ENCODE measurements at regions not wholly inside any gene's neighbourhood (a gene's known extent, or its start where the extent isn't known, plus 50 kb on each side); places are given as distances from the start of the nearest gene placed in this dataset.

DNA sequence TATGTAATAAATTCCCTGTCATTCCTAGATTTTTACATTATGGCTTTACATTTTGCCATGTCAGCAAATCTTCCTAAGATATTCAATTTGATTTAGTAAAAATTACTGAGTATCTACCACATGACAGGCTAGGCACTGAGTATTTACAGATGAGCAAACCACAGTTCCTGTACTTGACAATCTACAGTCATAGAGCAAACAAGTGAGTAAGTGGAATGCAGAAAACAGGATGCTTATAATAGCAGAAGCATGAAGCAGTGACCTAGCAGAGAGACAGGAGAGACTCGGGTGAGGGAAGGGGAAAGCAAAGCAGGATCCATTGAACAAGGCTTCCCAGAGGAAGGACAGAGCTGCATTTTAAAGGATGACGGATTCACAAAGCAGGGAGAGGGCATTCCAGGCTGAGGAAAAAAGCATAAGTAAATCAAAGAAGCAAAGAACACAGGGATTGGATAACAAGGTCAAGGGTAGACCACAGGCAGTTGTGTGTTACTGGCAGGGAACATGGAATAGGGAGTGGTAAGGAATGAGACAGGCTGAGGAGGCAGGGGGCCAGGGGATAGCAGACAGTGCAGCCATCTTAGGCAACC is 124.7 kb upstream of the C1QTNF7 start:
- TF ChIP-seq EZH2phosphoT487 (IDR thresholded peaks at IDR 0.05; ENCODE audit: borderline replicate concordance, low read depth, low read length) = no peak
- no peak for TF ChIP-seq CTCF (conservative IDR thresholded peaks at IDR 0.05; ENCODE audit: low read length)
- Histone ChIP-seq H4K20me1 (ENCODE audit: insufficient read depth, low read length) (no peaks in the 10 kb centered on the region), H3K4me1 (ENCODE audit: insufficient read depth, low read length, poor library complexity, severe bottlenecking) (no peaks in the 10 kb centered on the region), H3K79me2 (ENCODE audit: insufficient read depth, low read depth, low read length) (no peaks in the 10 kb centered on the region), H3K36me3 (ENCODE audit: insufficient read depth, low read length) (no peaks in the 10 kb centered on the region), H3K4me3 (ENCODE audit: low read depth, low read length, poor library complexity, severe bottlenecking) (no peak overlapping the region), H3K9me3 (ENCODE audit: low read length) (no peaks in the 10 kb centered on the region), H3K4me2 (ENCODE audit: low read length) (no peak overlapping the region), H2AFZ (ENCODE audit: low read length) (no peak overlapping the region), H3K9me2 (ENCODE audit: insufficient read depth, low read length) (no peaks in the 10 kb centered on the region), H3K27ac (ENCODE audit: low read depth, low read length, poor library complexity, severe bottlenecking) (no peak overlapping the region)
- no peak for DNase-seq (ENCODE audit: low spot score)
- CTCF ChIA-PET (ENCODE audit: unreplicated experiment) = no interaction called here
- POLR2A ChIA-PET = no interaction called here
- intact Hi-C loops (cut with micrococcal nuclease; ENCODE audit: unreplicated experiment) = no loop called here
- BruUV-seq (replicated peaks) = no TSS peak

DNA sequence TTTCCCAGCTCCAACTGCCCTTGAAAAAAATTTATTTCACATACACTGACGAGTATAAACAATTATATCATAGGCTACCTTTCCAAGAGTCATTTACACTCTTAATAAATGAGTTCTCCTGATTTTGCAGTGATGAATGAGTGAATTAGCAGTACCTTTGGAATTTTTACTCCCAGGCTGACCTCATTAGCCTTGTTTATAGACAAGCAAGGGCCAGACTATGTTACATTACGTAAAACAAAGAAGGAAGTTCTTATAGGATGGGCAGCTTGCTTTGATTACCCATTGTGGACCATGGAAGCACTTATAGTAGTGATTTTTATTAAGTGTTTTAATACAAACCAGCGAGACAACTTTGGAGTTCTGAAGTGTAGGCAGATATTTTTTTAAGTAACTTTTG is 112.9 kb upstream of the C1QTNF7 start:
- no peaks in the 10 kb centered on the region for H3K36me3 ChIP-seq (ENCODE audit: insufficient read depth, low read length)
- no TSS peak for BruUV-seq (replicated peaks)
- ChIA-PET POLR2A (interaction anchor here (0.6 kb wide), 1 partner anchor 185 kb away, joined by 3 read pairs; no protein-coding TSS in a partner anchor), CTCF (ENCODE audit: unreplicated experiment) (no interaction called here)
- no peak overlapping the region for H2AFZ ChIP-seq (ENCODE audit: low read length)
- no peaks in the 10 kb centered on the region for H3K79me2 ChIP-seq (ENCODE audit: insufficient read depth, low read depth, low read length)
- H3K9me3 ChIP-seq (ENCODE audit: low read length) = no peaks in the 10 kb centered on the region
- no peaks in the 10 kb centered on the region for H3K4me1 ChIP-seq (ENCODE audit: insufficient read depth, low read length, poor library complexity, severe bottlenecking)
- no peaks in the 10 kb centered on the region for H3K9me2 ChIP-seq (ENCODE audit: insufficient read depth, low read length)
- no peak overlapping the region for H3K4me2 ChIP-seq (ENCODE audit: low read length)
- H3K4me3 ChIP-seq (ENCODE audit: low read depth, low read length, poor library complexity, severe bottlenecking) = no peak overlapping the region
- no peak overlapping the region for H3K27ac ChIP-seq (ENCODE audit: low read depth, low read length, poor library complexity, severe bottlenecking)
- no peak for DNase-seq (ENCODE audit: low spot score)
- no peaks in the 10 kb centered on the region for H4K20me1 ChIP-seq (ENCODE audit: insufficient read depth, low read length)
- no peak for TF ChIP-seq EZH2phosphoT487 (IDR thresholded peaks at IDR 0.05; ENCODE audit: borderline replicate concordance, low read depth, low read length)
- no peak for TF ChIP-seq CTCF (conservative IDR thresholded peaks at IDR 0.05; ENCODE audit: low read length)
- intact Hi-C loops (cut with micrococcal nuclease; ENCODE audit: unreplicated experiment) = no loop called here

DNA sequence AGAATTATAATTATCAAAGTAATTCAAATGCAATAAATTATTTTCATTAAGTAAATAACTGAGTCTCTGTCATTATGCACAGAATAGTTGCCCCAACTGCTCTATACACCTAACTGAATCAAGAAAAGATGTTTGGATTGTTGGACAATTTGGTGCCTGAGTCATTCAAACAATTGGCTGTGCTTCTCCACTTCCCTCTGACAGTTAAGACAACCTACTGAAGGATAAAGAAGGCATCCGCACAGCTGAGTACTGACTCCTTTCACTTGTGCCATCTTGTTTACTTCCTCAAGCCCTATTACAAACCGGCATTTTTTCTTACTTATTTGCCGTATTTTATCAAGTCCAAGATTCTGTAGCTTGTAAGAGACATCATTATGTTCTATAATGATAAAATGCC is 110.6 kb upstream of the C1QTNF7 start:
- Histone ChIP-seq H3K36me3 (ENCODE audit: insufficient read depth, low read length) (no peaks in the 10 kb centered on the region), H4K20me1 (ENCODE audit: insufficient read depth, low read length) (no peaks in the 10 kb centered on the region), H3K9me3 (ENCODE audit: low read length) (no peaks in the 10 kb centered on the region), H3K4me3 (ENCODE audit: low read depth, low read length, poor library complexity, severe bottlenecking) (no peak overlapping the region), H3K27ac (ENCODE audit: low read depth, low read length, poor library complexity, severe bottlenecking) (no peak overlapping the region), H3K4me1 (ENCODE audit: insufficient read depth, low read length, poor library complexity, severe bottlenecking) (no peaks in the 10 kb centered on the region), H3K79me2 (ENCODE audit: insufficient read depth, low read depth, low read length) (no peaks in the 10 kb centered on the region), H3K4me2 (ENCODE audit: low read length) (no peak overlapping the region), H2AFZ (ENCODE audit: low read length) (no peak overlapping the region), H3K9me2 (ENCODE audit: insufficient read depth, low read length) (no peaks in the 10 kb centered on the region)
- intact Hi-C loops (cut with micrococcal nuclease; ENCODE audit: unreplicated experiment) = no loop called here
- no peak for TF ChIP-seq CTCF (conservative IDR thresholded peaks at IDR 0.05; ENCODE audit: low read length)
- TF ChIP-seq EZH2phosphoT487 (IDR thresholded peaks at IDR 0.05; ENCODE audit: borderline replicate concordance, low read depth, low read length) = no peak
- DNase-seq (ENCODE audit: low spot score) = no peak
- CTCF ChIA-PET (ENCODE audit: unreplicated experiment) = no interaction called here
- no TSS peak for BruUV-seq (replicated peaks)
- POLR2A ChIA-PET = interaction anchor here (0.5 to 0.7 kb wide), 4 partner anchors 21 to 197 kb away, joined by 3 to 4 read pairs (median 4); no protein-coding TSS in a partner anchor

Measured in OCI-LY7 (cell line).